ENCODE measurements at regions not wholly inside any gene's neighbourhood (a gene's known extent, or its start where the extent isn't known, plus 50 kb on each side); places are given as distances from the start of the nearest gene placed in this dataset.

GRCh38 chr7:85292908-85293576 is 106.2 kb upstream of the SEMA3D start:
- no peak overlapping the region for H3K4me3 Mint-ChIP-seq (ENCODE audit: unreplicated experiment)
- no peaks in the 10 kb centered on the region for H3K27me3 Mint-ChIP-seq (ENCODE audit: low read depth)
- no peaks in the 10 kb centered on the region for H3K4me1 Mint-ChIP-seq (ENCODE audit: low read depth)

GRCh38 chr7:85290269-85290668 is 103.4 kb upstream of the SEMA3D start:
- DNase-seq (ENCODE audit: low spot score): no peak

More at GRCh38 chr7:85292908-85293576, 106.2 kb upstream of the SEMA3D start:
- Mint-ChIP-seq H3K9me3 (ENCODE audit: low read depth) (peaks cover 3% of the 10 kb centered on the region), H3K36me3 (ENCODE audit: low read depth) (peaks cover 2% of the 10 kb centered on the region), H3K27ac (ENCODE audit: unreplicated experiment) (no peak overlapping the region)
- no peak for DNase-seq (ENCODE audit: low spot score)
- TF ChIP-seq CTCF (IDR thresholded peaks at IDR 0.05): no peak

GRCh38 chr7:85289279-85289678 is 102.4 kb upstream of the SEMA3D start:
- Mint-ChIP-seq H3K27ac (ENCODE audit: unreplicated experiment) (no peak overlapping the region), H3K27me3 (ENCODE audit: low read depth) (no peaks in the 10 kb centered on the region), H3K4me1 (ENCODE audit: low read depth) (peaks cover 8% of the 10 kb centered on the region), H3K4me3 (ENCODE audit: unreplicated experiment) (no peak overlapping the region), H3K9me3 (ENCODE audit: low read depth) (peaks cover 3% of the 10 kb centered on the region), H3K36me3 (ENCODE audit: low read depth) (peaks cover 2% of the 10 kb centered on the region)
- no peak for TF ChIP-seq CTCF (IDR thresholded peaks at IDR 0.05)
- DNase-seq (ENCODE audit: low spot score): no peak

More at GRCh38 chr7:85290269-85290668, 103.4 kb upstream of the SEMA3D start:
- Mint-ChIP-seq H3K4me3 (ENCODE audit: unreplicated experiment) (no peak overlapping the region), H3K9me3 (ENCODE audit: low read depth) (peaks cover 3% of the 10 kb centered on the region), H3K27me3 (ENCODE audit: low read depth) (no peaks in the 10 kb centered on the region), H3K4me1 (ENCODE audit: low read depth) (peaks cover 8% of the 10 kb centered on the region), H3K27ac (ENCODE audit: unreplicated experiment) (no peak overlapping the region), H3K36me3 (ENCODE audit: low read depth) (peaks cover 2% of the 10 kb centered on the region)
- no peak for TF ChIP-seq CTCF (IDR thresholded peaks at IDR 0.05)

- no peak overlapping the region for H3K27ac Mint-ChIP-seq (ENCODE audit: unreplicated experiment)
- H3K36me3 Mint-ChIP-seq (ENCODE audit: low read depth): peaks cover 2% of the 10 kb centered on the region
- DNase-seq (ENCODE audit: low spot score): no peak
- TF ChIP-seq CTCF (IDR thresholded peaks at IDR 0.05): no peak
- no peak overlapping the region for H3K4me3 Mint-ChIP-seq (ENCODE audit: unreplicated experiment)
- peaks cover 3% of the 10 kb centered on the region for H3K9me3 Mint-ChIP-seq (ENCODE audit: low read depth)
- no peaks in the 10 kb centered on the region for H3K27me3 Mint-ChIP-seq (ENCODE audit: low read depth)
- peaks cover 8% of the 10 kb centered on the region for H3K4me1 Mint-ChIP-seq (ENCODE audit: low read depth)
These were observed 100.4 kb upstream of the SEMA3D start for GRCh38 chr7:85287106-85287825.

- DNase-seq (ENCODE audit: low spot score): no peak
- Mint-ChIP-seq H3K27ac (ENCODE audit: unreplicated experiment) (no peak overlapping the region), H3K36me3 (ENCODE audit: low read depth) (no peaks in the 10 kb centered on the region), H3K4me3 (ENCODE audit: unreplicated experiment) (no peak overlapping the region), H3K27me3 (ENCODE audit: low read depth) (no peaks in the 10 kb centered on the region), H3K9me3 (ENCODE audit: low read depth) (no peaks in the 10 kb centered on the region), H3K4me1 (ENCODE audit: low read depth) (peaks cover 8% of the 10 kb centered on the region)
- no peak for TF ChIP-seq CTCF (IDR thresholded peaks at IDR 0.05)
These were observed 99.6 kb upstream of the SEMA3D start for GRCh38 chr7:85286446-85286845.
